SHP77 (cell line): ENCODE measurements at regions not wholly inside any gene's neighbourhood (a gene's known extent, or its start where the extent isn't known, plus 50 kb on each side); places are given as distances from the start of the nearest gene placed in this dataset.
"Not testable (repeated sequence)": the region's sequence is repeated elsewhere in the genome, so short reads cannot be mapped to it uniquely, and the experiment has no call there.

Experiments used
- DNase-seq, 2 experiments: peaks; one replicate each; lab custom pipeline; 2025; lab: John Stamatoyannopoulos, UW

- no peak for DNase-seq
Measured at GRCh38 chr1:14137411-14138134, 437.6 kb downstream of the PRDM2 start.

DNA sequence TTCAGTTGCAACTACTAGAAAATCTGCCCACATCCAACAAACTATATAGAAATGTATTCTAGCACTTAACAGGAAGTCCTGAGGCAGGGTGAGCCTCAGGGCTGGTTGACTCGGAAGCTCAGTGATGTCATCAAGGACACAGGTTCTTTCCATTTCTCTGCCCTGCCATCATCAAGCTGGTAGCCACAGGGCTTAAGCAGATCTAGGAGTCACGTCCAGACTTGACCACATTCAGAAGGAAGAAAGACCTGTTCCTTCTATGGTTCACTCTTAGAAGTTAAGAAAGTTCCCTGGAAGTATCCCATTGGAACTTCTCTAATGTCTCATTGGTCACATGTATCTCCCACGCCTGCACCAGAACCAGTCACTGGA is 438.1 kb downstream of the PRDM2 start:
- no peak for DNase-seq

DNA sequence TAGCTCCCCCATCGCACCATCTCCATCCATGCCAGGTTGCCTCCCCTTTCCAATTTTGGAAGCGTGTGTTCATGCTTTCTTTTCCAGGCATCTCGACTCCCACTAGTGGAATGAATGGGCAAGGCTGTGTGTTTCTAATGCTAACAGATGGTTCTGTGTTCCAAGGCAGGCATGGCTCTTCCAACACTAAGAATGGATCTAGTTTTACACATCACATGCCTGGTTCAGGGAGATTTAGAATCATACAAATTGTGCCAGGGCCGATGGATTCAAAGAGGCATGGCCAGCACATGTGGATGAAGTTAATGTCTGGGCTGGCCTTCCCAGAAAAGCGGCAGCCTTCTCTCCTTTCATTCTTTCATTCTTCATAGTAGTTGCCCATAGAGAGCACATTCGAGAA is 438.7 kb downstream of the PRDM2 start:
- no peak for DNase-seq

GRCh38 chr1:14140831-14141401 is 440.9 kb downstream of the PRDM2 start:
- DNase-seq, result no peak

DNA sequence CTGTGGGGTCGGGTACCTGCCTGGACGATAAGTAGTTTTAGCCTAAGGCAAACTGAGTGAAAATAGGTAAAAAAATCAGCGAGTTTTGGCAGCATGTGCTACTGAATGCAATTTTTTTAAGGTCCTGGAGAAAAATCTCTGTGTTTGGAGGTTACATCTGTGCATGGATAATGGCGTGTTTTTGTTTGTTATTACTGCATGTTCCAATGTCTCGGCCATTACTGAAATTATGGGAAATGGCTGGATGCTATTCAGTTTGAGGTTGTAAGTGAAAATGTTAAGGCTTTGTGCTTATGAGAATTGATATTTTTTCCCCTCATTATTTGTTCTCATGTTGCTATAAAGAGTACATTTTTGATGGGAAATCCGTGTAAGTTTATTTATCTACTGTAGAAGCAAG is 441.7 kb downstream of the PRDM2 start:
- DNase-seq, result no peak

- no peak for DNase-seq
Measured at GRCh38 chr1:14142397-14143100, 442.6 kb downstream of the PRDM2 start.

- DNase-seq, result no peak
Measured at GRCh38 chr1:14143777-14144176, 443.8 kb downstream of the PRDM2 start.

- no peak for DNase-seq
Measured at GRCh38 chr1:14148526-14148925, 448.5 kb downstream of the PRDM2 start.

DNA sequence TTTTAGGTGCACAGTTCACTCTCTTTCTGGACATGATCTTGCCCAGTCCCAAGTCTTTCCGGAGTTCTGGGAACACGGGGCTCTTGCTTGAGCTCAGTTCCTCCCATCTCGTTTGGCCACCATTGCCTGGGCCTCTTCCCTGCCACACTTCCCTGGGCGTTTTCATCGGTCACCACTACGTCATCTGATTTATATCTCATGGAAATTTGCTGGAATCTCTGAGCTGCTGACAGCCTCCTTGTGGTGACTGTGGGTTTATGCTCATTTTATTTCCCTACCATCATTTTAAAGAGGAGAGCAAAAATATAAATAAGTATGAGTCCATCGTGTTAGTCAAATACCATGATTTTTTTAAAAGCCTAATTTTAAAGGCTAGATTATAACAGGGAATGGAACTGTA is 449.1 kb upstream of the KAZN start:
- no peak for DNase-seq

- DNase-seq, result no peak
Measured at GRCh38 chr1:14156543-14156942, 441.9 kb upstream of the KAZN start.

DNA sequence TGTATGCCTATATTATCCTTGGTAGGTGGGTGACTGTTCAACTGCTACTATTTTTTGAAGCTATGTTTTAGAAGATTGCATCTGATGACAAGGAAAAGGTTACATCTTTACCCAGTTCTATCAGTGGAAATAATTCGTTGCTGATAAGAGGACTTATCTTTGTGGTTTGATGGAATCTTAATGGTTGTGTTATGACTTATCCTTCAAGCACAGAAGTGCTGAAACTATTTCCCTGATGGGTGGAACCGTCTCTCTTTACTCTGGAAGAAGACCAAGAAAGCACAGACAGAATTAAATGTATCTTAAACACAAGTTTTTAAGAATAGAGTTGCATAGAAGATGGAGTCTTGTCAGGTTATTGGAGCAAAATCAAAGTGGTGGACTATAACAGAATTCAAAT is 437.7 kb upstream of the KAZN start:
- DNase-seq, result no peak

GRCh38 chr1:14163246-14163645 is 435.2 kb upstream of the KAZN start:
- DNase-seq, result no peak

GRCh38 chr1:14165371-14165801 is 433.1 kb upstream of the KAZN start:
- DNase-seq, result no peak

DNA sequence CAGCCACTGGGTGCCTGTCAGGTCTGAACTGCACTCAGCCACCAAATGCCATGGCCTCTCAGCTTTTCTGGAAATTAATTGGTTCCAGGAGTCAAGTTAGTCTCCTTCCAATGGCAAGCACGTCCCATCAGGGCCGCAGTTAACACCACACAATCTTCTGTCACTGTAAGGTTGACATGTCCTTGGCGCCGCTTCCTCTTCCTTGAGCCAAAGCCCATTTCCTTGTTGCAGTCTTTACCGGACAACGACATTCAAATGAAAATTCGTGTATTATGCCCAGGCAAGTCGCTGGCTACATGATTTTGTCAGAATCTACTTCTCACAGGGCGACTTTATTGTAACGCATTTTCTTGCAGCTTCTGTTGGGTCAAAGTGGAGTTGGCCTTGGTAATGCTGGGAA is 430.6 kb upstream of the KAZN start:
- DNase-seq, result no peak

DNA sequence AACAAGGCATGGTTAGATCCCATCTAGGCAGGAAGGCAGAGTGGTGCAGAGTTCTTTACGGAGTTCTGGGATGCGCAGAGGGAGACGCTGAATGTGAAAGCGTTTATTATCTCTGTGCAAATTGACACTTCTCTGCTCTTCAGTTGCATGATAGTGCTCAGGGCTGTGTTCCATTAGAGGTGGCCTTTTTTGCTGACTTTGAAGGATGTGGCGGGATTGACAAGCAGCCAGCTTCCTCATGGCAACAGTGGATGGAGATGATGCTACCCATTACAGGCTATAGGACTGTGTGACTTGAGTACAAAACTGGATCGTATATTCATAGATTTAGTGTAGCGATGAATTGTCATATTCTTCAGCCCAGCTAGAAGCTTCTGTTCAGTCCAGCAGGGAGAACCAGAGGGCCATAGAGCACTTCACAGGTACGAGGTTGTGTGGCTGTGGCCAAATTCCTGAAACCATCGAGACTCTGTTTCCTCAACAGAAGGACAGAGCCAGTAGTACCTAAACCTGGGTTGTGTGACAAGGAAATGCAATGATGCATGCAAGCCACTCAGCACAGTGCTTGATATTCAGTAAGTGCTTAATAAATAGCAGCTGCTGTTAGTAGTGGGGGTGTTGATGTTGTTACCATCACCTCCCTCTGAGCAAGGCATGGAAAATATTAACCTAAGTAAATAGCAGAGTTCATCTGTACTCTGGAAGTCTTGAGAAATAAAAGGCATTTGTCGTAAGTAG is 430.0 kb upstream of the KAZN start:
- no peak for DNase-seq

DNA sequence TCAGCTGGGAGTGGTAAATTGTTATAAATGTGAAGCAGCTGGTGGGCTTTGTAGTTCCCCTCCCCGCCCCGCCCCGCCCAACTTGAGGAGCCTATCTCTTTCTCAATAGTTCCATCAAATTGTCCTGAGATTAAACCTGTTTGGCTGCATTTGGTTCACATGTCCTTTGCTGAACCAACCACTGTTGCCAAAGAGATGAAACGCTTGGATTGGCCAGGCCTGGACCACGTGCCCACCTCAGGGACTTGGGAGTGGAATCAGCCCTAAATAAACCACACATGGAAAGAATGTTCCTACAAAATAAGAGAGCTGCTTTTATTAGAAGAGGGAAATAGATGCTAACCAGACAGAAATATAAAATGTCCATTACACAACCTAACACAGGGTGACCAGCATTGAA is 424.9 kb upstream of the KAZN start:
- DNase-seq, result no peak

DNA sequence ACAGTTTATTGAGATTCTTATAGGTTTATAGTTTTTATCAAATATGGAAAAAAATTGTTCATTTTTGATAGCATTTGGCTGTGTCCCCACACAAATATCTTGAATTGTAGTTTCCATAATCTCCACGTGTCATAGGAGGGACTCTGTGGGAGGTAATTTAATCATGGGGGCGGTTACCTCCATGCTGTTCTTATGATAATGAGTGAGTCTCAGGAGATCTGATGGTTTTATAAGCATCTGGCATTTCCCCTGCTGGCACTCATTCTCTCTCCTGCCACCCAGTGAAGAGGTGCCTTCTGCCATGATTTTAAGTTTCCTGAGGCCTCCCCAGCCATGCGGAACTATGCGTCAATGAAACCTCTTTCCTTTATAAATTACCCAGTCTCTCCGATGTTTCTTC is 420.6 kb upstream of the KAZN start:
- DNase-seq, result not testable (repeated sequence)

- DNase-seq, result no peak
Measured at GRCh38 chr1:14180738-14181137, 417.7 kb upstream of the KAZN start.

- DNase-seq, result no peak
Measured at GRCh38 chr1:14181191-14181795, 417.2 kb upstream of the KAZN start.

- no peak for DNase-seq
Measured at GRCh38 chr1:14182856-14183255, 415.6 kb upstream of the KAZN start.

DNA sequence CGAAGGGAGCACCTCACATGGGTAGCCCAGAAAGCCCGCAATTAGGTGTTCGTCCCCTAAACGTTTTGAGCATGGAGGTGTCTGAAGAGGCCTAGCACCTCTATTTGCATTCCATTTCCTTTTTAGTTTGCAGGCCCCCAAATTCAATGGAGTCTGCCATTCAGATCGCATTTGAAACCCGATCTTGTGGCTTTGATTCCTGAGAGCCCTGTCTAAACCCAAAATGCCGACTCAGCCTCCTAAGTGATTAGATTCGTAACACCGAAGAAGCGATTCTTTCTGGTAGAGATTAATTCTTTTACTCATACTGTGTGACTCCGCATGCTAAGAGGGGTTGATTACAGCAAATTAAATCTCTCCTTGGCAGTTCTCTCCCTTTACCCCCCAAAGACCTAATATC is 415.2 kb upstream of the KAZN start:
- DNase-seq, result no peak

DNA sequence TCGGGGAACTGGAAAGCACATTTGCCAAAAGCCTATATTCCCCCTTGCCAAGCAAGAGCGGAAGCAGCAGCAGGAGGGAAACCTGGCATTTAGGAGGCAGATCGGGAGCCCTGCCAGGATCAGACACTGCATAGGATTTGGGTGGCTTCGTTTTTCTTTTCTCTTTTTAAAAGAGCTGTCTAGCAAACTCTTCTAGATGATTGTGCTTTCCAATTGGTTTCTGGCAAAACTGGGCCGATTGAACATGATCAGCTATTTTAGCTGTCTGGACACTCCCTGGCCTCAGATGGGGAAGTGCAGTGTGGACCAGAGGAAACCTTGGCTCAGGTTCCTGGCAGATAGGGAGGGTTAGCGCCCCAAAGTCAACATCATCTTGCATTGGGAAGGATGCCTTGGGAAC is 414.0 kb upstream of the KAZN start:
- DNase-seq, result no peak
